Activated B cell treated with CpG ODN at 0.5 μM for 24 hours (primary cell): ENCODE measurements at regions not wholly inside any gene's neighbourhood (a gene's known extent, or its start where the extent isn't known, plus 50 kb on each side); places are given as distances from the start of the nearest gene placed in this dataset.
"Not testable (repeated sequence)": the region's sequence is repeated elsewhere in the genome, so short reads cannot be mapped to it uniquely, and the experiment has no call there.

Source experiments
- ATAC-seq: fragments of 200-7000 bp; cut with Tn5 transposase; one replicate; pipeline ENCODE4 v1.10.0; 2021; ENCODE audit warnings: low read depth, mild to moderate bottlenecking, moderate library complexity
- CTCF ChIA-PET: fragments of 350-600 bp; sonication (Branson Sonifier 250); formaldehyde crosslinking; loops from one replicate; lab custom pipeline; 2021; ENCODE audit warnings: antibody characterized with exemption; lab: Charles Lee
- POLR2A ChIA-PET: fragments of 350-600 bp; sonication (Branson Sonifier 250); formaldehyde crosslinking; loops from one replicate; lab custom pipeline; 2021; ENCODE audit warnings: antibody characterized with exemption; lab: Charles Lee
- DNase-seq: peaks from one replicate; pipeline ENCODE4 v3.0.0; 2022
- H3K27ac Mint-ChIP-seq: one replicate; pipeline ENCODE4 v1.8.0; 2020; ENCODE audit warnings: mixed read lengths
- H3K27me3 Mint-ChIP-seq: one replicate; pipeline ENCODE4 v1.8.0; 2021; ENCODE audit warnings: mixed read lengths
- H3K36me3 Mint-ChIP-seq: one replicate; pipeline ENCODE4 v1.8.0; 2021; ENCODE audit warnings: low read depth, mixed read lengths
- H3K4me1 Mint-ChIP-seq: one replicate; pipeline ENCODE4 v1.8.0; 2021; ENCODE audit warnings: mixed read lengths
- H3K4me3 Mint-ChIP-seq: one replicate; pipeline ENCODE4 v1.8.0; 2020; ENCODE audit warnings: mild to moderate bottlenecking, mixed read lengths
- H3K9me3 Mint-ChIP-seq: one replicate; pipeline ENCODE4 v1.8.0; 2020; ENCODE audit warnings: mixed read lengths
- intact Hi-C: fragments of 100-400 bp; cut with micrococcal nuclease; formaldehyde crosslinking; loops from one replicate; pipeline ENCODE4 v1.15.1; 2024
- TF ChIP-seq, protein P1 (sequence below): fragments of 200-600 bp; IDR thresholded peaks from one replicate; pipeline ENCODE4 v1.8.0; 2022; ENCODE audit warnings: antibody characterized with exemption, mild to moderate bottlenecking

DNA sequence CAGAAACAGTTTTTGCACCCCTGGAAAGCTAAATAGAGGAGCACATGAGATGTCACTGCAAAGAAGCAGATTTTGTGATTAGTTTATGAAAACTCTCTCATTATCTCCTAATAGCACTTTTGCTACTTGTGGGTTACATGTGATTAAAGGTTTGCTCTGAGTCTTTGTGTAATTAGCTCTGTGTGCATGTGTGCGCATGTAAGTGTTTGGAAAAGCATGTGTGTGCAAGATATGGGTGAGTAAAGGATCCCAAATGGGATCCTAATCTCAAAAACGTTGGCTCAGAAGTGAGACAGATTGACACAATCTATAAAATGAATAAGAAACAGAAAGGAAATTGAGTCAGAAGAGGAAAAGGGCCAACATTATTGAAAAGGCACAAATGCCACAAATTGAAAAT, 104.5 kb downstream of the SKIDA1 start:
- Mint-ChIP-seq H3K27me3 (peaks cover 3% of the 10 kb centered on the region), H3K9me3 (no peaks in the 10 kb centered on the region), H3K4me1 (no peaks in the 10 kb centered on the region), H3K36me3 (no peaks in the 10 kb centered on the region), H3K27ac (no peak overlapping the region), H3K4me3 (no peak overlapping the region)
- ATAC-seq (no peak), DNase-seq (no peak)
- ChIA-PET POLR2A (no interaction called here), CTCF (no interaction called here)
- intact Hi-C loops, result no loop called here
- TF ChIP-seq, protein P1, sequence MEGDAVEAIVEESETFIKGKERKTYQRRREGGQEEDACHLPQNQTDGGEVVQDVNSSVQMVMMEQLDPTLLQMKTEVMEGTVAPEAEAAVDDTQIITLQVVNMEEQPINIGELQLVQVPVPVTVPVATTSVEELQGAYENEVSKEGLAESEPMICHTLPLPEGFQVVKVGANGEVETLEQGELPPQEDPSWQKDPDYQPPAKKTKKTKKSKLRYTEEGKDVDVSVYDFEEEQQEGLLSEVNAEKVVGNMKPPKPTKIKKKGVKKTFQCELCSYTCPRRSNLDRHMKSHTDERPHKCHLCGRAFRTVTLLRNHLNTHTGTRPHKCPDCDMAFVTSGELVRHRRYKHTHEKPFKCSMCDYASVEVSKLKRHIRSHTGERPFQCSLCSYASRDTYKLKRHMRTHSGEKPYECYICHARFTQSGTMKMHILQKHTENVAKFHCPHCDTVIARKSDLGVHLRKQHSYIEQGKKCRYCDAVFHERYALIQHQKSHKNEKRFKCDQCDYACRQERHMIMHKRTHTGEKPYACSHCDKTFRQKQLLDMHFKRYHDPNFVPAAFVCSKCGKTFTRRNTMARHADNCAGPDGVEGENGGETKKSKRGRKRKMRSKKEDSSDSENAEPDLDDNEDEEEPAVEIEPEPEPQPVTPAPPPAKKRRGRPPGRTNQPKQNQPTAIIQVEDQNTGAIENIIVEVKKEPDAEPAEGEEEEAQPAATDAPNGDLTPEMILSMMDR, result no peak

DNA sequence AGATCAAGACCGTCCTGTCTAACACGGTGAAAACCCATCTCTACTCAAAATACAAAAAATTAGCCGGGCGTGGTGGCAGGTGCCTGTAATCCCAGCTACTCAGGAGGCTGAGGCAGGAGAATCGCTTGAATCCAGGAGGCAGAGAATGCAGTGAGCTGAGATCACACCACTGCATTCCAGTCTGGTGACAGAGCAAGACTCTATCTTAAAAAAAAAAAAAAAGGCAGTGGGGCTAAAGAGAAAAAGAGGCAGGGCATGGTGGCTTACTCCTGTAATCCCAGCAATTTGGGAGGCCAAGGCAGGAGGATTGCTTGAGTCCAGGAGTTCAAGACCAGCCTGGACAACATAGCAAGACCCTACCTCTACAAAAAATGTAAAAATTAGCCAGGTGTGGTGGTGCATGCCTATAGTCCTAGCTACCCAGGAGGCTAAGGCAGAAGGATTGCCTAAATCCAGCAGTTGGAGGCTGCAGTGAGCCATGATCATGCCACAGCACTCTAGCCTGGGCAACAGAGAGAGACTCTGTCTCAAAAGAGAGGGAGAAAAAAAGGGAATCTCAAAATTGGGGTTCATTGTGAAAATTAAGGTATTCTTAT, 106.4 kb downstream of the SKIDA1 start:
- H3K4me3 Mint-ChIP-seq, POLR2A ChIA-PET, H3K36me3 Mint-ChIP-seq, H3K27ac Mint-ChIP-seq, H3K27me3 Mint-ChIP-seq, CTCF ChIA-PET, H3K4me1 Mint-ChIP-seq, DNase-seq, H3K9me3 Mint-ChIP-seq, ATAC-seq, intact Hi-C loops: not testable (repeated sequence)

DNA sequence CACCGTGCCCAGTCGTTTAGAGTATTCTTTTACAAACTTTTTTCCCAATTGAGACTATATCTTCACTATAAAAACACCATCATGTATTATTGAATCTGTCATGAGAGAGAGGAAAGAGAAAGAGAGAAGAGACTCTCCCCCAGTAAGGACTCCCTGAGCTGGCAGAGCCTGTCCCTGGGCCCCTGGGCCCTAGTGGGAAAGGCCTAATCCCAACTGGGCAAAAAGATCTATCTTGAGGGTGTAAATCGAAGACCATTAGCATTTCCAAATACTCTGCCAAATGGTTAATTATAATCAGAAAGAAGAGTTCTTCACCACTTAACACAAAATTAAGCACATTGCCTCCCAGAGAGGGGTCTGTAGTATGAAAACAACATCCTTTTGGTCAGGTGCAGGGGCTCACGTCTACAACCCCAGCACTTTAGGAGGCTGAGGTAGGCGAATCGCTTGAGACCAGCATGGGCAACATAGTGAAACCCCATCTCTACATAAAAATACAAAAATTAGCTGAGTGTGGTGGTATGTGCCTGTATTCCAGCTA, 108.2 kb downstream of the SKIDA1 start:
- ATAC-seq (no peak), DNase-seq (no peak)
- Mint-ChIP-seq H3K36me3 (no peaks in the 10 kb centered on the region), H3K27me3 (no peaks in the 10 kb centered on the region), H3K9me3 (no peaks in the 10 kb centered on the region), H3K4me3 (no peak overlapping the region), H3K4me1 (no peaks in the 10 kb centered on the region), H3K27ac (no peak overlapping the region)
- ChIA-PET POLR2A (no interaction called here), CTCF (no interaction called here)
- intact Hi-C loops, result no loop called here
- TF ChIP-seq, protein P1, result no peak

DNA sequence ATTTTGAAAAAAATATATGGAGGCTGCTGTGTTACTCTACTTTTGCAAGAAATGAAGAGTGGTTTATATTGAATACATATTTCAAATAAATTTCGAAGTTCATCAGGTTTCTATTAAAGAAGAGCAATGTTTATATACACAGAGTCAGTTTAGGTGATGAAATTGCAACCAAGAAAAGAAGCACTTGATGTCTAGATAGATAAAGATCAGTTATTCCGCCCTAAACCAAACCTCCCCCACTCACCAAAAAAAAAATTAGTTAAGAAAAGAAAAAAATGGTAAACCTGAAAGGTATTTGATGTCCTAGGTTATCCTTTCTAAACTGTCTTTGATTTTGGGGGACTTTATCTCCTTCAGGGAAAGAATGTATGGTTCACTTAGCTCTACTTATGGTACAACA, 111.8 kb downstream of the SKIDA1 start:
- ATAC-seq (no peak), DNase-seq (no peak)
- ChIA-PET CTCF (no interaction called here), POLR2A (no interaction called here)
- Mint-ChIP-seq H3K36me3 (no peaks in the 10 kb centered on the region), H3K27me3 (peaks cover 2% of the 10 kb centered on the region), H3K4me1 (no peaks in the 10 kb centered on the region), H3K4me3 (no peak overlapping the region), H3K27ac (no peak overlapping the region), H3K9me3 (no peaks in the 10 kb centered on the region)
- TF ChIP-seq, protein P1, result no peak
- intact Hi-C loops, result no loop called here

DNA sequence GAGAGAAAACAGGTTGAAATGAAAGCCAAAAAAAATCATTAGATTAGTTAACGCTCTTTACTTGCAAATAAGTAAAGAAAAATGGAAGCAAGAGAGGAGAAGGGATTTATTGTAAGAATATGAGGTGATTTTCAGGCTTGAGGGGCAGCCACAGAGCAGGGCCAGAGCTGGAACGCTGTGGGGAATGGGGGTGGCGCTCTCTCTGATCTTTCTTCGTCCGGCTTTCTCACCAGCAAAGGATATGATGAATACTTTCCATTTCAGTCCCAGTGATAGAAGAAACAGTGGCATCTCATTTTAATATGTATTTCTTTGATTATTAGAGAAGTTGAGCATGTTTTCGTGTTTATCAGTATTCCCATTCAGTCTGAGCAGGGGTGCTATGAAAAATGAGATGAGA, 112.2 kb downstream of the SKIDA1 start:
- ATAC-seq, result no peak
- Mint-ChIP-seq H3K27ac (no peak overlapping the region), H3K4me1 (no peaks in the 10 kb centered on the region), H3K27me3 (peaks cover 2% of the 10 kb centered on the region), H3K4me3 (no peak overlapping the region), H3K36me3 (no peaks in the 10 kb centered on the region), H3K9me3 (no peaks in the 10 kb centered on the region)
- DNase-seq, result no peak
- intact Hi-C loops, result no loop called here
- POLR2A ChIA-PET, result no interaction called here
- CTCF ChIA-PET, result no interaction called here
- TF ChIP-seq, protein P1, result no peak
